PC-9 (cell line): ENCODE measurements at regions not wholly inside any gene's neighbourhood (a gene's known extent, or its start where the extent isn't known, plus 50 kb on each side); places are given as distances from the start of the nearest gene placed in this dataset.

ENCODE experiments used
- EZH2 ChIP-seq: fragments of 200-600 bp; sonication (generic); IDR thresholded peaks from 2 replicates; pipeline ENCODE4 v1.8.0; 2017; ENCODE audit warnings: antibody characterized with exemption, low read depth
- TF ChIP-seq, protein P1 (sequence below): fragments of 200-600 bp; sonication (generic); conservative IDR thresholded peaks from 2 replicates; pipeline ENCODE4 v1.6.1; 2017; ENCODE audit warnings: mixed run types, antibody characterized with exemption, mild to moderate bottlenecking, moderate library complexity

DNA sequence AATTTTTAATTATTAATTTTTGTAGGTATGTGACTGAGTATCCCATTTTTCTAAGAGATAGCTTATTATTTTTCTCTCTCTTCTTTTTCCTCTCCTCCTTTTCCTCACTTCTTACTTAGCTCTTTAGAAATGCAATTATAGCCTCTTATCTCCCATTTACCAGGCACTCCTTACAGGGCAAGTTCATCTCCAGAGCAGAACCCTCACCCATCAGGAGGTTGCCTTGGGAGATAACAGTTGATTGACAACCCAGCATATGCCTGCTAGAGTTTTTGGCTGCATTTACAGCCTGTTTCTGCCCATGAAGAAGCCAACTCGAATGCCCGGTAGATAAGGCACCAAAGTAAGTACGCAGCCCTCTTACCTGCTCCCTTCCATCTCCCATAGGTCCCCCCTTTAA is 572.9 kb upstream of the ZFP42 start:
- TF ChIP-seq, protein P1, sequence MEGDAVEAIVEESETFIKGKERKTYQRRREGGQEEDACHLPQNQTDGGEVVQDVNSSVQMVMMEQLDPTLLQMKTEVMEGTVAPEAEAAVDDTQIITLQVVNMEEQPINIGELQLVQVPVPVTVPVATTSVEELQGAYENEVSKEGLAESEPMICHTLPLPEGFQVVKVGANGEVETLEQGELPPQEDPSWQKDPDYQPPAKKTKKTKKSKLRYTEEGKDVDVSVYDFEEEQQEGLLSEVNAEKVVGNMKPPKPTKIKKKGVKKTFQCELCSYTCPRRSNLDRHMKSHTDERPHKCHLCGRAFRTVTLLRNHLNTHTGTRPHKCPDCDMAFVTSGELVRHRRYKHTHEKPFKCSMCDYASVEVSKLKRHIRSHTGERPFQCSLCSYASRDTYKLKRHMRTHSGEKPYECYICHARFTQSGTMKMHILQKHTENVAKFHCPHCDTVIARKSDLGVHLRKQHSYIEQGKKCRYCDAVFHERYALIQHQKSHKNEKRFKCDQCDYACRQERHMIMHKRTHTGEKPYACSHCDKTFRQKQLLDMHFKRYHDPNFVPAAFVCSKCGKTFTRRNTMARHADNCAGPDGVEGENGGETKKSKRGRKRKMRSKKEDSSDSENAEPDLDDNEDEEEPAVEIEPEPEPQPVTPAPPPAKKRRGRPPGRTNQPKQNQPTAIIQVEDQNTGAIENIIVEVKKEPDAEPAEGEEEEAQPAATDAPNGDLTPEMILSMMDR: no peak
- no peak for TF ChIP-seq EZH2
